CD4-positive, alpha-beta memory T cell (primary cell): ENCODE measurements at regions not wholly inside any gene's neighbourhood (a gene's known extent, or its start where the extent isn't known, plus 50 kb on each side); places are given as distances from the start of the nearest gene placed in this dataset.
"Not testable (repeated sequence)": the region's sequence is repeated elsewhere in the genome, so short reads cannot be mapped to it uniquely, and the experiment has no call there.

Experiments
- CTCF ChIA-PET: fragments of 350-600 bp; sonication (Branson Sonifier 250); formaldehyde crosslinking; loops from one replicate; lab custom pipeline; 2021; ENCODE audit warnings: inconsistent platforms; ENCODE audit not compliant: partially characterized antibody; lab: Charles Lee
- POLR2A ChIA-PET: fragments of 350-600 bp; sonication (Branson Sonifier 250); formaldehyde crosslinking; loops from one replicate; lab custom pipeline; 2021; ENCODE audit not compliant: partially characterized antibody; lab: Charles Lee
- DNase-seq, 5 donors: peaks; one replicate each; pipeline versions ENCODE4 v3.0.0 to v3.0.0-alpha.2; 2020 to 2022; ENCODE audit warnings: mixed read lengths in 1 of 5
- H3K27ac ChIP-seq: one replicate; pipeline ENCODE4 v1.7.0; 2013; ENCODE audit warnings: low read depth, low read length
- H3K27me3 ChIP-seq: 2 replicates; pipeline ENCODE4 v1.7.0; 2013; ENCODE audit warnings: mild to moderate bottlenecking, low read length, moderate library complexity; ENCODE audit not compliant: insufficient read depth
- H3K36me3 ChIP-seq: 2 replicates; pipeline ENCODE4 v1.7.0; 2013; ENCODE audit warnings: mild to moderate bottlenecking, low read length, moderate library complexity; ENCODE audit not compliant: insufficient read depth
- H3K4me1 ChIP-seq: 2 replicates; pipeline ENCODE4 v1.7.0; 2013; ENCODE audit warnings: mild to moderate bottlenecking, low read length, moderate library complexity; ENCODE audit not compliant: insufficient read depth
- H3K4me3 ChIP-seq, 2 donors: one replicate each; pipeline ENCODE4 v1.7.0; 2013; ENCODE audit warnings: low read length in 2 of 2, mild to moderate bottlenecking in 1 of 2
- H3K9me3 ChIP-seq, 2 donors: one replicate each; pipeline ENCODE4 v1.7.0; 2013; ENCODE audit warnings: low read length in 2 of 2, control low read depth in 1 of 2; ENCODE audit not compliant: control insufficient read depth in 1 of 2
- H3K27ac Mint-ChIP-seq, 7 donors: one replicate each; pipeline ENCODE4 v1.8.0; 2020 to 2021; ENCODE audit warnings: mixed read lengths in 7 of 7, mild to moderate bottlenecking in 6 of 7, inconsistent platforms in 3 of 7, moderate library complexity in 3 of 7
- H3K27me3 Mint-ChIP-seq, 2 donors: one replicate each; pipeline ENCODE4 v1.8.0; 2020 to 2021; ENCODE audit warnings: mixed read lengths in 2 of 2
- H3K36me3 Mint-ChIP-seq, 2 donors: one replicate each; pipeline ENCODE4 v1.8.0; 2020 to 2021; ENCODE audit warnings: mixed read lengths in 2 of 2, inconsistent platforms in 1 of 2, mild to moderate bottlenecking in 1 of 2
- H3K4me1 Mint-ChIP-seq, 4 donors: one replicate each; pipeline ENCODE4 v1.8.0; 2020 to 2021; ENCODE audit warnings: mixed read lengths in 4 of 4, mild to moderate bottlenecking in 1 of 4
- H3K4me3 Mint-ChIP-seq, 8 donors: one replicate each; pipeline ENCODE4 v1.8.0; 2020 to 2021; ENCODE audit warnings: mixed read lengths in 8 of 8, mild to moderate bottlenecking in 7 of 8, moderate library complexity in 6 of 8, inconsistent platforms in 3 of 8
- H3K9me3 Mint-ChIP-seq, 8 donors: one replicate each; pipeline ENCODE4 v1.8.0; 2020 to 2021; ENCODE audit warnings: mixed read lengths in 8 of 8, mild to moderate bottlenecking in 5 of 8, inconsistent platforms in 3 of 8, moderate library complexity in 1 of 8
- intact Hi-C: fragments of 100-400 bp; cut with micrococcal nuclease; formaldehyde crosslinking; loops from one replicate; pipeline ENCODE4 v1.15.1; 2023

GRCh38 chr5:125439243-125439642, 692.8 kb upstream of the ZNF608 start:
- CTCF ChIA-PET, result no interaction called here
- no peak for DNase-seq
- POLR2A ChIA-PET, result no interaction called here
- intact Hi-C loops, result no loop called here
- Mint-ChIP-seq H3K36me3 (no peaks in the 10 kb centered on the region), H3K27ac (peak overlapping the region in 1 of 7 donors; percentile 15), H3K27me3 (no peaks in the 10 kb centered on the region), H3K4me1 (no peaks in the 10 kb centered on the region), H3K9me3 (peaks cover 4 to 59% (median 22%) of the 10 kb centered on the region in 8 donors), H3K4me3 (no peak overlapping the region)
- Histone ChIP-seq H3K4me1 (no peaks in the 10 kb centered on the region), H3K27ac (no peak overlapping the region), H3K4me3 (no peak overlapping the region), H3K27me3 (no peaks in the 10 kb centered on the region), H3K36me3 (no peaks in the 10 kb centered on the region), H3K9me3 (no peaks in the 10 kb centered on the region)

GRCh38 chr5:125440905-125441304, 694.5 kb upstream of the ZNF608 start:
- H3K27me3 ChIP-seq, result no peaks in the 10 kb centered on the region
- CTCF ChIA-PET, result no interaction called here
- DNase-seq, result no peak
- Mint-ChIP-seq H3K36me3 (no peaks in the 10 kb centered on the region), H3K27me3 (no peaks in the 10 kb centered on the region), H3K9me3 (peaks cover 4 to 67% (median 22%) of the 10 kb centered on the region in 8 donors), H3K4me1 (no peaks in the 10 kb centered on the region), H3K4me3 (no peak overlapping the region), H3K27ac (no peak overlapping the region)
- intact Hi-C loops, result no loop called here
- H3K36me3 ChIP-seq, result no peaks in the 10 kb centered on the region
- no peak overlapping the region for H3K4me3 ChIP-seq
- no peaks in the 10 kb centered on the region for H3K9me3 ChIP-seq
- POLR2A ChIA-PET, result no interaction called here
- H3K4me1 ChIP-seq, result no peaks in the 10 kb centered on the region
- no peak overlapping the region for H3K27ac ChIP-seq

GRCh38 chr5:125446986-125447385, 700.5 kb upstream of the ZNF608 start:
- Mint-ChIP-seq H3K27me3 (no peaks in the 10 kb centered on the region), H3K4me3 (no peak overlapping the region), H3K36me3 (no peaks in the 10 kb centered on the region), H3K27ac (no peak overlapping the region), H3K9me3 (peaks cover 2 to 35% (median 15%) of the 10 kb centered on the region in 8 donors), H3K4me1 (no peaks in the 10 kb centered on the region)
- Histone ChIP-seq H3K27ac (no peak overlapping the region), H3K4me1 (no peaks in the 10 kb centered on the region), H3K4me3 (no peak overlapping the region), H3K36me3 (no peaks in the 10 kb centered on the region), H3K9me3 (no peaks in the 10 kb centered on the region), H3K27me3 (no peaks in the 10 kb centered on the region)
- POLR2A ChIA-PET, result no interaction called here
- DNase-seq, result no peak
- CTCF ChIA-PET, result no interaction called here
- intact Hi-C loops, result no loop called here

GRCh38 chr5:125450771-125451170, 704.3 kb upstream of the ZNF608 start:
- intact Hi-C loops, result no loop called here
- ChIA-PET POLR2A (no interaction called here), CTCF (no interaction called here)
- no peak for DNase-seq
- Mint-ChIP-seq H3K36me3 (no peaks in the 10 kb centered on the region), H3K27ac (no peak overlapping the region), H3K4me1 (no peaks in the 10 kb centered on the region), H3K4me3 (no peak overlapping the region), H3K27me3 (no peaks in the 10 kb centered on the region), H3K9me3 (peaks cover under 1 to 26% (median 9%) of the 10 kb centered on the region in 8 donors)
- no peak overlapping the region for H3K4me3 ChIP-seq
- H3K27me3 ChIP-seq, result no peaks in the 10 kb centered on the region
- no peaks in the 10 kb centered on the region for H3K4me1 ChIP-seq
- H3K36me3 ChIP-seq, result no peaks in the 10 kb centered on the region
- no peak overlapping the region for H3K27ac ChIP-seq
- no peaks in the 10 kb centered on the region for H3K9me3 ChIP-seq

- no peaks in the 10 kb centered on the region for H3K27me3 Mint-ChIP-seq
- ChIA-PET POLR2A (no interaction called here), CTCF (no interaction called here)
- H3K4me3 Mint-ChIP-seq, result no peak overlapping the region
- no peak overlapping the region for H3K27ac Mint-ChIP-seq
- intact Hi-C loops, result no loop called here
- H3K4me3 ChIP-seq, result no peak overlapping the region
- no peak for DNase-seq
- no peaks in the 10 kb centered on the region for H3K4me1 ChIP-seq
- H3K9me3 ChIP-seq, result no peaks in the 10 kb centered on the region
- peaks cover 3 to 30% (median 9%) of the 10 kb centered on the region in 8 donors for H3K9me3 Mint-ChIP-seq
- H3K27ac ChIP-seq, result no peak overlapping the region
- no peaks in the 10 kb centered on the region for H3K4me1 Mint-ChIP-seq
- H3K36me3 ChIP-seq, result no peaks in the 10 kb centered on the region
- H3K36me3 Mint-ChIP-seq, result no peaks in the 10 kb centered on the region
- H3K27me3 ChIP-seq, result no peaks in the 10 kb centered on the region
Measured at GRCh38 chr5:125451622-125452021, 705.2 kb upstream of the ZNF608 start.

GRCh38 chr5:125452991-125453390, 706.6 kb upstream of the ZNF608 start:
- Mint-ChIP-seq H3K36me3 (no peaks in the 10 kb centered on the region), H3K4me1 (no peaks in the 10 kb centered on the region), H3K9me3 (peaks cover 5 to 37% (median 12%) of the 10 kb centered on the region in 8 donors), H3K27me3 (no peaks in the 10 kb centered on the region), H3K27ac (no peak overlapping the region), H3K4me3 (no peak overlapping the region)
- Histone ChIP-seq H3K27ac (no peak overlapping the region), H3K9me3 (no peaks in the 10 kb centered on the region), H3K27me3 (no peaks in the 10 kb centered on the region), H3K4me1 (no peaks in the 10 kb centered on the region), H3K36me3 (no peaks in the 10 kb centered on the region), H3K4me3 (no peak overlapping the region)
- intact Hi-C loops, result no loop called here
- ChIA-PET POLR2A (no interaction called here), CTCF (no interaction called here)
- no peak for DNase-seq

GRCh38 chr5:125455041-125455440, 708.6 kb upstream of the ZNF608 start:
- Histone ChIP-seq H3K27me3 (no peaks in the 10 kb centered on the region), H3K4me1 (no peaks in the 10 kb centered on the region), H3K9me3 (no peaks in the 10 kb centered on the region), H3K36me3 (no peaks in the 10 kb centered on the region), H3K4me3 (no peak overlapping the region), H3K27ac (no peak overlapping the region)
- ChIA-PET POLR2A (no interaction called here), CTCF (no interaction called here)
- Mint-ChIP-seq H3K4me3 (no peak overlapping the region), H3K27ac (no peak overlapping the region), H3K27me3 (no peaks in the 10 kb centered on the region), H3K9me3 (peaks cover 5 to 35% (median 14%) of the 10 kb centered on the region in 8 donors), H3K4me1 (no peaks in the 10 kb centered on the region), H3K36me3 (no peaks in the 10 kb centered on the region)
- no peak for DNase-seq
- intact Hi-C loops, result no loop called here

GRCh38 chr5:125456005-125456404, 709.6 kb upstream of the ZNF608 start:
- H3K36me3 ChIP-seq, H3K36me3 Mint-ChIP-seq, CTCF ChIA-PET, POLR2A ChIA-PET, H3K9me3 ChIP-seq, H3K4me1 Mint-ChIP-seq, H3K4me3 ChIP-seq, H3K4me1 ChIP-seq, H3K27me3 ChIP-seq, H3K27me3 Mint-ChIP-seq, H3K27ac Mint-ChIP-seq, H3K4me3 Mint-ChIP-seq, DNase-seq, intact Hi-C loops, H3K27ac ChIP-seq: not testable (repeated sequence)
- peaks cover 8 to 41% (median 14%) of the 10 kb centered on the region in 8 donors for H3K9me3 Mint-ChIP-seq
